Mucosa of stomach (tissue), 1 donor: ENCODE measurements at regions not wholly inside any gene's neighbourhood (a gene's known extent, or its start where the extent isn't known, plus 50 kb on each side); places are given as distances from the start of the nearest gene placed in this dataset.

Experiments
- H3K27me3 ChIP-seq: one replicate; pipeline ENCODE4 v1.7.0; 2013; ENCODE audit warnings: mild to moderate bottlenecking, low read length; ENCODE audit not compliant: control insufficient read depth, insufficient read depth
- H3K36me3 ChIP-seq: one replicate; pipeline ENCODE4 v1.7.0; 2013; ENCODE audit warnings: low read length; ENCODE audit not compliant: control insufficient read depth, insufficient read depth
- H3K4me1 ChIP-seq: one replicate; pipeline ENCODE4 v1.7.0; 2013; ENCODE audit warnings: mild to moderate bottlenecking, low read length; ENCODE audit not compliant: control insufficient read depth, insufficient read depth
- H3K4me3 ChIP-seq: one replicate; pipeline ENCODE4 v1.7.0; 2013; ENCODE audit warnings: low read length
- H3K9ac ChIP-seq: one replicate; pipeline ENCODE4 v1.7.0; 2013; ENCODE audit warnings: mild to moderate bottlenecking, low read length, moderate library complexity
- H3K9me3 ChIP-seq: one replicate; pipeline ENCODE4 v1.7.0; 2013; ENCODE audit warnings: mild to moderate bottlenecking, low read length, moderate library complexity; ENCODE audit not compliant: control insufficient read depth
- donor health status: Pancreatic carcinoma.

DNA sequence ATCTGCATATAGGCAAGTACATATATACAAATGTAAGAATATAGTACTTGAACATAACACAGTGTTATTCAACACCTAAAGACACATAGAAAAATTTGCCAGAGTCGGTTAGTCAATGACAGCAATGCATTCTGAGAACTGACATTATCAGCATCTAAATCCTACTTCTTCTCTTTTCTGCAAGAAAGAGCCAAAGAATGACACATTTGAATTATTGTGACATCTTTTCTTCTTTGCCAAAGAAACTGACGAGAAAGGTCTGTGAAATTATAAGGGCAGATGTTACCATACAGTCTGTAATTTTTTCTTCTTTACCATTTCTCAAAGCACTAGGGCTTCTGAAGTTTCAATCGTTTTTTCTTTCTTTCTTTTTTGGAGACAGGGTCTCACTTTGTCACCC is 350.9 kb upstream of the NBEA start:
- H3K4me1 ChIP-seq = no peaks in the 10 kb centered on the region
- H3K27me3 ChIP-seq = no peaks in the 10 kb centered on the region
- no peak overlapping the region for H3K4me3 ChIP-seq
- no peaks in the 10 kb centered on the region for H3K36me3 ChIP-seq
- no peaks in the 10 kb centered on the region for H3K9me3 ChIP-seq
- no peak overlapping the region for H3K9ac ChIP-seq

DNA sequence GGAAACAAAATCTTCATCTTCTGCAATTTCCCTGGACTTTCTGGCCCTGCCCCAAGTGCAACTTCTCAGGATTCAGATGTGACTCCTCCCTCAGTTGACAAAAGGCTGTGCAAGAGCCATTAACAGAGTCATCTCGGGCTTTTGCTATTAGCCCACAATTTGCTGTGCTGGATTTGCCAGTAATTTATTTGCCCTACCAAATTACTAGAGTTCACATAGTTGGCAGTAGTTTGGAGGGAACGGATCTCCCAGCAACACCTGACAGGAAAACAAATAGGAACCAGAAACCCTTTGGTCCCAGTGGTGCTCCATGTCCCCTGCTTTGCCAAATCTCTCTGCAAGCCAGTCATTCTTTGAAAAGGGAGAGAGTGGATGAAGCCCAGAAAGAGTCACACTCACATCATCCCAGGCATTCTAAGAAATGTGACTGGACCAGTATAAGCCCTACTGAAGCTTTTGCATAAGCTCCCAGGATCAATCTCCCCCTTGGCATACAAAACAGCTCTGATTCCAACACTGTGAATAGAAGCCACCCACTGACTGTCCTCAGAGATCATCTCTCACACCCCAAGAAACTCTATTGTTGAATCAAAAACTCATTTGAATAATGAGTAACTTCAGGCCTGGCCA is 350.1 kb upstream of the NBEA start:
- H3K4me3 ChIP-seq = no peak overlapping the region
- no peaks in the 10 kb centered on the region for H3K36me3 ChIP-seq
- no peaks in the 10 kb centered on the region for H3K27me3 ChIP-seq

GRCh38 chr13:34593658-34594057 is 348.4 kb upstream of the NBEA start:
- Histone ChIP-seq H3K4me1 (no peaks in the 10 kb centered on the region), H3K9ac (no peak overlapping the region), H3K27me3 (no peaks in the 10 kb centered on the region), H3K4me3 (no peak overlapping the region), H3K9me3 (no peaks in the 10 kb centered on the region), H3K36me3 (no peaks in the 10 kb centered on the region)

More for the DNA sequence above, 350.1 kb upstream of the NBEA start:
- no peaks in the 10 kb centered on the region for H3K4me1 ChIP-seq
- no peaks in the 10 kb centered on the region for H3K9me3 ChIP-seq
- H3K9ac ChIP-seq = no peak overlapping the region

DNA sequence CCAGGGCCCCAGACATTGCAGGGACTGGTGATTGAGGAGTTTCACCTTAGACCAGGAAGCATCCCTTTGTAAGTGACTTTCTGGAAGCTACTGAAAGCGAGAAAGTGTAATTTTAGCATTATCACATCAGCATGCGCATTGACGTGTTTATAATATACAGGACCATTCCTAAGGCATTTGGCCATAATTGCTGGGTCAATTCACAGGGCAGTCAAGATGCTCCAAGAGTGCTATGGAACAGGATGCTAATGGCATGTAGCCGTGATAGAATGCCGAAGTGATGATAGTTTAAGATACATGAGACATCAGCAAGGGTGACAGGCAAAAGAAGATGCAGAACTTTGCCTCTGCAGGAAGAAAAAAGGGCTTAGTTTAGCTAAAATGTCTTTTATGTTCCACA is 347.6 kb upstream of the NBEA start:
- H3K4me3 ChIP-seq = no peak overlapping the region
- H3K4me1 ChIP-seq = no peaks in the 10 kb centered on the region
- H3K27me3 ChIP-seq = no peaks in the 10 kb centered on the region
- H3K9me3 ChIP-seq = no peaks in the 10 kb centered on the region
- no peak overlapping the region for H3K9ac ChIP-seq
- no peaks in the 10 kb centered on the region for H3K36me3 ChIP-seq

DNA sequence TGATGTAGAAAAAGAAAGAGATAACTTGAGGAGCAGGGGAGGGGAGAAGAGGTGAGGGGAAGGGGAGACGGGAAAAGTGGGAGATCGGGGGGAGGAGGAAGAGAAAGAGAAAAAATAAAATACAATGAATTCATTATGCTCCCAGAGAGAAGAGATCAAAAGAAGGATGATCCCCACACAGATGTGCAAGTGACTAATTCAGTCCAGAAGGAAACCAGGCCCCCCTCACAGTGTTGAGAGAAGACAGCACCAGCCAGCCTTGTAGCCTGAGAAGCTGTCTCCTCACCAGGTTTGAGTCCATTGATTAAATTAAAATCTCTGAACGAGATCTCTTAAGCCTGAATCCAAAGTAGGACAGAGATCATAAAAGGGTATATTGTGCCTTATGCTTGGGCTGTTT is 333.7 kb upstream of the NBEA start:
- no peaks in the 10 kb centered on the region for H3K36me3 ChIP-seq
- no peak overlapping the region for H3K4me3 ChIP-seq
- no peak overlapping the region for H3K9ac ChIP-seq
- H3K9me3 ChIP-seq = no peaks in the 10 kb centered on the region
- H3K4me1 ChIP-seq = no peaks in the 10 kb centered on the region
- no peaks in the 10 kb centered on the region for H3K27me3 ChIP-seq

DNA sequence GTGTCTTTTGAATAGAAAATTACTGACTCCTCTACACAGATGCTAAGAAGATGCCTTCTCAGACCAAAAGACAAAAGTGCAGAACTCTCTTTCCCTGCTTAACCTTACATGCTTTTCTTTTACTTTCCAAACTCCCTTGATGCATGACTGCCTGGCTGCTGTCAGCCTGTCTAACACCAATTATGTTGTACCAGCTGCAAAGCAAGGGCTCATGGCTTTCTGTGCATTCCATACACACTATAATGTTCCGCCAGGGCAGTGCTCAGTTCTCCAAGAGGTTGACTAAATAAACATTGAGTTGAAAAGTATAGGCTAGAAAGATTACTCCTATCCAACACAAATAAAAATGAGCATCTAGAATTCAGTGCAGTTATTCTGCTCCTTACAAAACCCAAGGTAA is 330.4 kb upstream of the NBEA start:
- Histone ChIP-seq H3K4me1 (no peaks in the 10 kb centered on the region), H3K36me3 (no peaks in the 10 kb centered on the region), H3K9ac (no peak overlapping the region), H3K27me3 (no peaks in the 10 kb centered on the region), H3K9me3 (no peaks in the 10 kb centered on the region), H3K4me3 (no peak overlapping the region)

DNA sequence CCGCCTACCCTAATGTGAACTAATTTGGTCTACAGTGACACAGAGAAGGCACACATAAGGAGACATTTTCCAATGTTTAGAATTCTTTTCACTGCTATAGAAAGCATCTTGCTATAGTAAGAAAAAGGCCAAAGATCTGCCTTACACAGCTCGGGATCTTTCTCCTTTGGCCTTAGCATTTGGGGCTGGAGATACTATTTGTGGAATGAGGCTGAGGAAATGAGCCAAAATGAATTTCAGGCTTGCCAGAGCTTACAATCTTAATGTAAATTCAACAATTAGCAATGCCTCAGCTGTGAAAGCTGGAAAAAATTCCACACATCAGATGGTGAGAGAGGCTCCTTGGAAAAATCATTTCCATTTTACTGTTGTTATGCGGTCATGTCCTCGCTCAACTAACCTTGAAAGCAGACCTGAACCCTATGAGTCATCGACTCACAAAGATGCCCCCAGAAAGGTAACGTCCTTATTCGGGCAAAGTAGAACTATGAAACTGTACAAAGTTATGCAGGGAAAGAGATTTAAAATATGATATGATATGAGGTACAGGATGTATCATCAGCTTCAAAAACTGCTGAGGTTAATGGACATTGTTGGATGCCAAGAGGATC is 324.5 kb upstream of the NBEA start:
- Histone ChIP-seq H3K4me1 (no peaks in the 10 kb centered on the region), H3K9me3 (no peaks in the 10 kb centered on the region), H3K4me3 (no peak overlapping the region), H3K36me3 (no peaks in the 10 kb centered on the region), H3K27me3 (no peaks in the 10 kb centered on the region), H3K9ac (no peak overlapping the region)

DNA sequence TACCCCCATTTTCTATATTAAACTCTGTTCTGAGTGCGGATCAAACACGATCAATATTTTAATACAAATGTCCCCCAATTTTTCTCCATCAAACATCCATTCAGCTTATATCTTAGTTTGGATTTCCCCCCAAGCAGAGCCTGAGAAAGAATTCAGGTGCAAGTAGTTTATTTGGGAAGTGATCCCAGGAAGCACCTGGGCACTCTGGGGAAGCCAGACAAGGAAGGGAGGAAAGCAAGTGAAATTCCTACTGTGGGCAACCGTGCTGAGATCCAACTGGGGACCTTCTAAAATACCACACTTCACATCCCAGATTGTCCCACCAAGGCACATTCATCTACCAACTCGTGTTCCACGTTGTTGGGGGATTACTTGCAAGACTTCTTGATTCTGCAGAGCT is 323.4 kb upstream of the NBEA start:
- Histone ChIP-seq H3K4me3 (no peak overlapping the region), H3K4me1 (no peaks in the 10 kb centered on the region), H3K27me3 (no peaks in the 10 kb centered on the region), H3K9me3 (no peaks in the 10 kb centered on the region), H3K36me3 (no peaks in the 10 kb centered on the region), H3K9ac (no peak overlapping the region)

DNA sequence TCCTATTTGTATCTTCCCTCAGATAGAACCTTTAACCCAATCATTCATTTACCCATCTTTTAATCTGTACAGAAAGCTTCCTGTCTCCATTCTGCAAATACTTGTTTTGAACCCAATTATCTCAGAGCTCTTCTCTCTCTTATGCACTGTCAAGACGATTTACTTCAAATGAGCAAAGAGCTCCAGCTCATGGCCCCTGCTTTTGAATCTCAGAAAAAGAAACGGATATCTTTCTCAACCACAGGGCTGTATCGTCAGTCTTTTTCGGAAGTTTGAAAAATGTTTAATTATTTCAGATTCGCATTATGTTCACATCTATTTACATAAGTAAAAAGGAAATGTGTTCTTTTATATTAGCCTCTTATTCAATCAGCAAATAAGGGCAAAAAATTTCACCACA is 322.7 kb upstream of the NBEA start:
- H3K27me3 ChIP-seq = no peaks in the 10 kb centered on the region
- H3K9ac ChIP-seq = no peak overlapping the region
- H3K4me3 ChIP-seq = no peak overlapping the region
- H3K9me3 ChIP-seq = no peaks in the 10 kb centered on the region
- no peaks in the 10 kb centered on the region for H3K4me1 ChIP-seq
- no peaks in the 10 kb centered on the region for H3K36me3 ChIP-seq

- Histone ChIP-seq H3K4me3 (no peak overlapping the region), H3K9me3 (no peaks in the 10 kb centered on the region), H3K9ac (no peak overlapping the region), H3K36me3 (no peaks in the 10 kb centered on the region), H3K27me3 (no peaks in the 10 kb centered on the region), H3K4me1 (no peaks in the 10 kb centered on the region)
These were observed 321.8 kb upstream of the NBEA start for GRCh38 chr13:34620074-34620850.

GRCh38 chr13:34620862-34621261 is 321.2 kb upstream of the NBEA start:
- Histone ChIP-seq H3K36me3 (no peaks in the 10 kb centered on the region), H3K9me3 (no peaks in the 10 kb centered on the region), H3K4me1 (no peaks in the 10 kb centered on the region), H3K4me3 (no peak overlapping the region), H3K27me3 (no peaks in the 10 kb centered on the region), H3K9ac (no peak overlapping the region)

DNA sequence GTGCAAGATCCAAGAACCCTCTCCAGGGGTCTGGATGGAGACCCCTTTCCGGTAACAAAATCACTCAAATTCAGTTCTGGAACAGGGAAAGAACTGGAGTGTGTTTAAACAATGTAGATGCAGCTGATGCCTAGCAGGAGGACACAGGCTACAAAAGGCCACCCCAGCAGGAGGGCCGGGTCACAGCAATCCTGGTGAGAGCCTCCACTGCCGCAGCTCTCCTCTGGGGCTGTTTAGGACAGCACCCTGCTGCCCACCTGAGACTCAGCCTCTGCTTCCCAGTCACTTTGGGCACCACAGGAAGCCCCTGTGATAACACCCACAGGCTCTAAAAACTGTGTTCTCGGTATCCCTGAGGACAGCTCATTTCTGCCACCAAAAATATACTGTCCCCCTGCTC is 318.7 kb upstream of the NBEA start:
- no peaks in the 10 kb centered on the region for H3K27me3 ChIP-seq
- H3K4me3 ChIP-seq = no peak overlapping the region
- no peak overlapping the region for H3K9ac ChIP-seq
- no peaks in the 10 kb centered on the region for H3K36me3 ChIP-seq
- H3K4me1 ChIP-seq = peaks cover 15% of the 10 kb centered on the region
- H3K9me3 ChIP-seq = no peaks in the 10 kb centered on the region
